DND-41 (cell line): ENCODE measurements at regions not wholly inside any gene's neighbourhood (a gene's known extent, or its start where the extent isn't known, plus 50 kb on each side); places are given as distances from the start of the nearest gene placed in this dataset.

Experiments used
- ATAC-seq: fragments of 200-7000 bp; cut with Tn5 transposase; 3 replicates; pipeline ENCODE4 v1.9.1; 2021; ENCODE audit warnings: low read depth; ENCODE audit not compliant: insufficient read depth
- DNase-seq: peaks from one replicate; pipeline ENCODE4 v3.0.0-alpha.2; 2020
- H2AFZ ChIP-seq: 2 replicates; pipeline ENCODE4 v1.6.0; 2012; ENCODE audit warnings: low read depth, low read length
- H3K27ac ChIP-seq: 2 replicates; pipeline ENCODE4 v1.5.1; 2012; ENCODE audit warnings: low read length, inconsistent platforms
- H3K27me3 ChIP-seq: fragments of 200-600 bp; sonication (generic); 2 replicates; pipeline ENCODE4 v1.6.0; 2012; ENCODE audit warnings: low read length, mild to moderate bottlenecking, inconsistent platforms; ENCODE audit not compliant: insufficient read depth, poor library complexity
- H3K36me3 ChIP-seq: 2 replicates; pipeline ENCODE4 v1.5.1; 2012; ENCODE audit warnings: low read length, inconsistent platforms; ENCODE audit not compliant: insufficient read depth
- H3K4me1 ChIP-seq: 2 replicates; pipeline ENCODE4 v1.5.1; 2012; ENCODE audit warnings: mild to moderate bottlenecking, low read length; ENCODE audit not compliant: insufficient read depth
- H3K4me2 ChIP-seq: 2 replicates; pipeline ENCODE4 v1.6.0; 2012; ENCODE audit warnings: mild to moderate bottlenecking, moderate library complexity, low read length, inconsistent platforms; ENCODE audit not compliant: insufficient read depth
- H3K4me3 ChIP-seq, 2 experiments: fragments of 200-600 bp in 1 of 2; shearing (Covaris generic) in 1 of 2; 2 replicates each; pipeline ENCODE4 v1.5.1; 2012 to 2016; ENCODE audit warnings: inconsistent platforms in 2 of 2, low read length in 2 of 2, mild to moderate bottlenecking in 2 of 2, low read depth in 1 of 2, moderate library complexity in 1 of 2
- H3K79me2 ChIP-seq: 2 replicates; pipeline ENCODE4 v1.6.0; 2012; ENCODE audit warnings: low read length, inconsistent platforms; ENCODE audit not compliant: insufficient read depth
- H3K9ac ChIP-seq: 2 replicates; pipeline ENCODE4 v1.6.0; 2012; ENCODE audit warnings: low read depth, mild to moderate bottlenecking, inconsistent platforms, low read length, moderate library complexity
- H3K9me3 ChIP-seq: 2 replicates; pipeline ENCODE4 v1.5.1; 2012; ENCODE audit warnings: low read length, moderate library complexity, mild to moderate bottlenecking, inconsistent platforms; ENCODE audit not compliant: insufficient read depth, severe bottlenecking
- H4K20me1 ChIP-seq: 2 replicates; pipeline ENCODE4 v1.6.0; 2012; ENCODE audit warnings: low read length; ENCODE audit not compliant: insufficient read depth
- CTCF ChIP-seq: IDR thresholded peaks from 2 replicates; pipeline ENCODE4 v1.5.1; 2012; ENCODE audit warnings: borderline replicate concordance, low read length, moderate library complexity, mild to moderate bottlenecking; ENCODE audit not compliant: poor library complexity, severe bottlenecking; ENCODE audit errors: extremely low read depth
- EZH2 ChIP-seq: IDR thresholded peaks from 3 replicates; pipeline ENCODE4 v1.6.1; 2012; ENCODE audit warnings: borderline replicate concordance, low read depth, mild to moderate bottlenecking, moderate library complexity, low read length, inconsistent platforms; ENCODE audit not compliant: severe bottlenecking

- Histone ChIP-seq H2AFZ (no peak overlapping the region), H3K9ac (no peak overlapping the region), H3K27ac (no peak overlapping the region), H3K4me3 (no peak overlapping the region), H3K9me3 (no peaks in the 10 kb centered on the region), H3K79me2 (no peaks in the 10 kb centered on the region), H3K4me1 (no peaks in the 10 kb centered on the region), H3K4me2 (no peak overlapping the region), H3K36me3 (no peaks in the 10 kb centered on the region), H4K20me1 (no peaks in the 10 kb centered on the region), H3K27me3 (no peaks in the 10 kb centered on the region)
- ATAC-seq: no peak
- no peak for TF ChIP-seq CTCF
- no peak for TF ChIP-seq EZH2
- DNase-seq: no peak
Observed at GRCh38 chr2:56534321-56534720, 350.5 kb downstream of the CCDC85A start.

GRCh38 chr2:56537756-56538155, 354.0 kb downstream of the CCDC85A start:
- Histone ChIP-seq H3K4me3 (no peak overlapping the region), H3K9me3 (no peaks in the 10 kb centered on the region), H3K27ac (no peak overlapping the region), H3K4me2 (no peak overlapping the region), H3K36me3 (no peaks in the 10 kb centered on the region), H2AFZ (no peak overlapping the region), H3K4me1 (no peaks in the 10 kb centered on the region), H3K9ac (no peak overlapping the region), H4K20me1 (no peaks in the 10 kb centered on the region), H3K79me2 (no peaks in the 10 kb centered on the region), H3K27me3 (no peaks in the 10 kb centered on the region)
- ATAC-seq (no peak), DNase-seq (no peak)
- TF ChIP-seq EZH2 (no peak), CTCF (no peak)

- no peaks in the 10 kb centered on the region for H4K20me1 ChIP-seq
- no peaks in the 10 kb centered on the region for H3K27me3 ChIP-seq
- no peaks in the 10 kb centered on the region for H3K4me1 ChIP-seq
- DNase-seq: no peak
- H3K4me3 ChIP-seq: no peak overlapping the region
- TF ChIP-seq EZH2 (no peak), CTCF (no peak)
- H3K79me2 ChIP-seq: no peaks in the 10 kb centered on the region
- no peaks in the 10 kb centered on the region for H3K36me3 ChIP-seq
- no peak overlapping the region for H3K4me2 ChIP-seq
- H2AFZ ChIP-seq: no peak overlapping the region
- ATAC-seq: no peak
- no peak overlapping the region for H3K27ac ChIP-seq
- H3K9ac ChIP-seq: no peak overlapping the region
- H3K9me3 ChIP-seq: no peaks in the 10 kb centered on the region
Observed at GRCh38 chr2:56539618-56540017, 355.8 kb downstream of the CCDC85A start.

- ATAC-seq: no peak
- H3K79me2 ChIP-seq: no peaks in the 10 kb centered on the region
Observed at GRCh38 chr2:56540467-56540866, 356.7 kb downstream of the CCDC85A start.

More at GRCh38 chr2:56540467-56540866, 356.7 kb downstream of the CCDC85A start:
- H3K9ac ChIP-seq: no peak overlapping the region
- no peaks in the 10 kb centered on the region for H3K9me3 ChIP-seq
- H3K36me3 ChIP-seq: no peaks in the 10 kb centered on the region
- H3K27ac ChIP-seq: no peak overlapping the region
- H2AFZ ChIP-seq: no peak overlapping the region
- H3K27me3 ChIP-seq: no peaks in the 10 kb centered on the region
- H3K4me1 ChIP-seq: no peaks in the 10 kb centered on the region
- no peak overlapping the region for H3K4me2 ChIP-seq
- no peaks in the 10 kb centered on the region for H4K20me1 ChIP-seq
- H3K4me3 ChIP-seq: no peak overlapping the region
- TF ChIP-seq EZH2 (no peak), CTCF (no peak)
- no peak for DNase-seq
